NCI-H748 treated with DMSO at 0.1 percent for 48 hours (cell line): ENCODE measurements at regions not wholly inside any gene's neighbourhood (a gene's known extent, or its start where the extent isn't known, plus 50 kb on each side); places are given as distances from the start of the nearest gene placed in this dataset.
"Not testable (repeated sequence)": the region's sequence is repeated elsewhere in the genome, so short reads cannot be mapped to it uniquely, and the experiment has no call there.

ENCODE experiments used
- DNase-seq: peaks from one replicate; lab custom pipeline; 2025; lab: John Stamatoyannopoulos, UW

GRCh38 chrX:106220177-106220576 is 52.1 kb downstream of the PWWP3B start:
- no peak for DNase-seq

GRCh38 chrX:106243376-106243775 is 75.3 kb downstream of the PWWP3B start:
- no peak for DNase-seq

GRCh38 chrX:106246511-106246910 is 78.4 kb downstream of the PWWP3B start:
- DNase-seq, result no peak

GRCh38 chrX:106247162-106247561 is 79.1 kb downstream of the PWWP3B start:
- DNase-seq, result no peak

GRCh38 chrX:106249706-106250379 is 81.7 kb downstream of the PWWP3B start:
- no peak for DNase-seq

- no peak for DNase-seq
Observed at GRCh38 chrX:106263817-106264216, 95.7 kb downstream of the PWWP3B start.

- not testable (repeated sequence) for DNase-seq
Observed at GRCh38 chrX:106273947-106274587, 106.0 kb downstream of the PWWP3B start.

GRCh38 chrX:106275172-106275571 is 107.1 kb downstream of the PWWP3B start:
- DNase-seq, result not testable (repeated sequence)

- DNase-seq, result no peak
Observed at GRCh38 chrX:106278951-106279350, 110.8 kb downstream of the PWWP3B start.

- DNase-seq, result no peak
Observed at GRCh38 chrX:106281383-106281782, 113.3 kb downstream of the PWWP3B start.

- no peak for DNase-seq
Observed at GRCh38 chrX:106283841-106284240, 115.7 kb downstream of the PWWP3B start.

GRCh38 chrX:106284431-106285025 is 116.4 kb downstream of the PWWP3B start:
- DNase-seq, result no peak

GRCh38 chrX:106286053-106286650 is 118.0 kb downstream of the PWWP3B start:
- no peak for DNase-seq

- DNase-seq, result not testable (repeated sequence)
Observed at GRCh38 chrX:106290778-106291177, 122.7 kb downstream of the PWWP3B start.

- not testable (repeated sequence) for DNase-seq
Observed at GRCh38 chrX:106291779-106292390, 123.8 kb downstream of the PWWP3B start.

GRCh38 chrX:106300239-106300638 is 132.1 kb downstream of the PWWP3B start:
- no peak for DNase-seq

- no peak for DNase-seq
Observed at GRCh38 chrX:106300656-106301055, 132.6 kb downstream of the PWWP3B start.

GRCh38 chrX:106302304-106302703 is 134.2 kb downstream of the PWWP3B start:
- no peak for DNase-seq

- no peak for DNase-seq
Observed at GRCh38 chrX:106306391-106306947, 138.4 kb downstream of the PWWP3B start.

- DNase-seq, result no peak
Observed at GRCh38 chrX:106323357-106323756, 155.3 kb downstream of the PWWP3B start.

GRCh38 chrX:106331606-106332005 is 163.5 kb downstream of the PWWP3B start:
- no peak for DNase-seq

- no peak for DNase-seq
Observed at GRCh38 chrX:106341823-106342222, 173.7 kb downstream of the PWWP3B start.
